Neural cell (in vitro differentiated cells): ENCODE measurements at regions not wholly inside any gene's neighbourhood (a gene's known extent, or its start where the extent isn't known, plus 50 kb on each side); places are given as distances from the start of the nearest gene placed in this dataset.

Experiments
- H2AFZ ChIP-seq: fragments of 200-600, 300-800 bp; sonication (generic), shearing (Covaris generic); 2 replicates; pipeline ENCODE4 v1.6.0; 2014; ENCODE audit warnings: low read depth, mild to moderate bottlenecking, antibody characterized with exemption, low read length, moderate library complexity
- H3F3A ChIP-seq: fragments of 200-600 bp; shearing (Covaris generic); 2 replicates; pipeline ENCODE4 v1.6.1; 2016; ENCODE audit warnings: mild to moderate bottlenecking, moderate library complexity, mixed read lengths, antibody characterized with exemption, low read length; ENCODE audit not compliant: insufficient read depth, poor library complexity, severe bottlenecking
- H3K27ac ChIP-seq: fragments of 200-600, 300-800 bp; sonication (generic), shearing (Covaris generic); 2 replicates; pipeline ENCODE4 v1.5.1; 2014; ENCODE audit warnings: mild to moderate bottlenecking, low read length, moderate library complexity
- H3K27me3 ChIP-seq: fragments of 300-800, 200-600 bp; sonication (generic), shearing (Covaris generic); 2 replicates; pipeline ENCODE4 v1.6.0; 2014; ENCODE audit warnings: mild to moderate bottlenecking, low read depth, low read length, moderate library complexity; ENCODE audit not compliant: insufficient read depth
- H3K36me3 ChIP-seq: fragments of 300-800, 200-600 bp; sonication (generic), shearing (Covaris generic); 2 replicates; pipeline ENCODE4 v1.5.1; 2014; ENCODE audit warnings: mild to moderate bottlenecking, antibody characterized with exemption, low read length, moderate library complexity; ENCODE audit not compliant: insufficient read depth
- H3K4me2 ChIP-seq: fragments of 300-800, 200-600 bp; sonication (generic), shearing (Covaris generic); 2 replicates; pipeline ENCODE4 v1.6.0; 2014; ENCODE audit warnings: mild to moderate bottlenecking, low read length
- H3K4me3 ChIP-seq: fragments of 300-800, 200-600 bp; sonication (generic), shearing (Covaris generic); 2 replicates; pipeline ENCODE4 v1.5.1; 2014; ENCODE audit warnings: mild to moderate bottlenecking, low read length, moderate library complexity
- H3K79me2 ChIP-seq: fragments of 200-600 bp; shearing (Covaris generic); replicated peaks from 2 replicates; pipeline ENCODE4 v1.6.0; 2014; ENCODE audit warnings: mild to moderate bottlenecking, low read length, moderate library complexity; ENCODE audit not compliant: insufficient read depth
- H3K9ac ChIP-seq: fragments of 300-800, 200-600 bp; sonication (generic), shearing (Covaris generic); 2 replicates; pipeline ENCODE4 v1.6.1; 2016; ENCODE audit warnings: mild to moderate bottlenecking, low read length, mixed read lengths
- H3K9me2 ChIP-seq: fragments of 200-600 bp; shearing (Covaris generic); 2 replicates; pipeline ENCODE4 v1.6.1; 2016; ENCODE audit warnings: mild to moderate bottlenecking, low read length, mixed read lengths; ENCODE audit not compliant: insufficient read depth
- H3K9me3 ChIP-seq: fragments of 200-600, 300-800 bp; sonication (generic), shearing (Covaris generic); 2 replicates; pipeline ENCODE4 v1.6.1; 2016; ENCODE audit warnings: mild to moderate bottlenecking, mixed run types, low read length, moderate library complexity, mixed read lengths
- H4K20me1 ChIP-seq: fragments of 200-600 bp; shearing (Covaris generic); 2 replicates; pipeline ENCODE4 v1.6.1; 2016; ENCODE audit warnings: mild to moderate bottlenecking, mixed run types; ENCODE audit not compliant: insufficient read depth
- CTCF ChIP-seq: fragments of 450-650 bp; IDR thresholded peaks from 2 replicates; pipeline ENCODE4 v1.5.1; 2014; ENCODE audit warnings: antibody characterized with exemption, mild to moderate bottlenecking, moderate library complexity; ENCODE audit not compliant: poor library complexity, severe bottlenecking
- EP300 ChIP-seq: fragments of 450-650 bp; conservative IDR thresholded peaks from 2 replicates; pipeline ENCODE4 v1.6.1; 2014; ENCODE audit warnings: antibody characterized with exemption, mild to moderate bottlenecking, moderate library complexity; ENCODE audit not compliant: poor library complexity, severe bottlenecking
- EZH2 ChIP-seq: fragments of 200-600, 300-800 bp; shearing (Covaris generic), sonication (generic); IDR thresholded peaks from 2 replicates; pipeline ENCODE4 v1.6.1; 2014; ENCODE audit warnings: antibody characterized with exemption, low read length, borderline replicate concordance, mild to moderate bottlenecking; ENCODE audit not compliant: insufficient read depth, poor library complexity, severe bottlenecking
- MXI1 ChIP-seq: fragments of 450-650 bp; conservative IDR thresholded peaks from 2 replicates; pipeline ENCODE4 v1.6.1; 2014; ENCODE audit warnings: antibody characterized with exemption, mild to moderate bottlenecking; ENCODE audit not compliant: poor library complexity, severe bottlenecking
- POLR2AphosphoS5 ChIP-seq: IDR thresholded peaks from 2 replicates; pipeline ENCODE4 v1.6.1; 2012
- RAD21 ChIP-seq: fragments of 450-650 bp; conservative IDR thresholded peaks from 2 replicates; pipeline ENCODE4 v1.6.1; 2014; ENCODE audit warnings: antibody characterized with exemption, mild to moderate bottlenecking, moderate library complexity
- REST ChIP-seq: IDR thresholded peaks from 2 replicates; pipeline ENCODE4 v1.6.1; 2012; ENCODE audit warnings: borderline replicate concordance
- SMC3 ChIP-seq: fragments of 450-650 bp; conservative IDR thresholded peaks from 2 replicates; pipeline ENCODE4 v1.6.1; 2014; ENCODE audit warnings: antibody characterized with exemption, mild to moderate bottlenecking, moderate library complexity; ENCODE audit not compliant: poor library complexity
- TAF1 ChIP-seq: IDR thresholded peaks from 2 replicates; pipeline ENCODE4 v1.6.1; 2012; ENCODE audit warnings: low read depth

- H3K79me2 ChIP-seq = no peaks in the 10 kb centered on the region
- H3K36me3 ChIP-seq = no peaks in the 10 kb centered on the region
- no peaks in the 10 kb centered on the region for H3K27me3 ChIP-seq
- no peaks in the 10 kb centered on the region for H3K9me2 ChIP-seq
- H4K20me1 ChIP-seq = no peaks in the 10 kb centered on the region
- H3K4me2 ChIP-seq = peak overlapping the region; percentile 21
- no peaks in the 10 kb centered on the region for H3K9me3 ChIP-seq
- H3K9ac ChIP-seq = no peak overlapping the region
- peak overlapping the region; percentile 75 for H3K27ac ChIP-seq
- H2AFZ ChIP-seq = no peak overlapping the region
- no peaks in the 10 kb centered on the region for H3F3A ChIP-seq
- peak overlapping the region; percentile 17 for H3K4me3 ChIP-seq
- TF ChIP-seq EZH2 (no peak), EP300 (peak; percentile 54), REST (peak; percentile 34), POLR2AphosphoS5 (peak; percentile 76), TAF1 (no peak)
These were observed 418.1 kb downstream of the MTX2 start for GRCh38 chr2:176687342-176687741.

- H4K20me1 ChIP-seq = no peaks in the 10 kb centered on the region
- H3K27me3 ChIP-seq = no peaks in the 10 kb centered on the region
- peak overlapping the region; percentile 75 for H3K27ac ChIP-seq
- H3K36me3 ChIP-seq = no peaks in the 10 kb centered on the region
- H3K9me2 ChIP-seq = no peaks in the 10 kb centered on the region
- H2AFZ ChIP-seq = no peak overlapping the region
- no peaks in the 10 kb centered on the region for H3K79me2 ChIP-seq
- H3K9me3 ChIP-seq = no peaks in the 10 kb centered on the region
- TF ChIP-seq REST = no peak
- TF ChIP-seq MXI1 = no peak
- no peak overlapping the region for H3K9ac ChIP-seq
- H3K4me3 ChIP-seq = peak overlapping the region; percentile 17
- H3K4me2 ChIP-seq = peak overlapping the region; percentile 21
- H3F3A ChIP-seq = no peaks in the 10 kb centered on the region
These were observed 418.7 kb downstream of the MTX2 start for GRCh38 chr2:176687944-176688343.

GRCh38 chr2:176689711-176690110 lies 420.5 kb downstream of the MTX2 start:
- no peak overlapping the region for H3K9ac ChIP-seq
- H3K27ac ChIP-seq = no peak overlapping the region
- no peaks in the 10 kb centered on the region for H3K79me2 ChIP-seq
- H3F3A ChIP-seq = no peaks in the 10 kb centered on the region
- no peaks in the 10 kb centered on the region for H4K20me1 ChIP-seq
- H3K9me3 ChIP-seq = no peaks in the 10 kb centered on the region
- no peak overlapping the region for H3K4me3 ChIP-seq
- no peak for TF ChIP-seq CTCF
- no peak for TF ChIP-seq MXI1
- TF ChIP-seq RAD21 = no peak
- no peak for TF ChIP-seq TAF1
- no peak for TF ChIP-seq EZH2
- TF ChIP-seq SMC3 = no peak
- TF ChIP-seq POLR2AphosphoS5 = no peak
- no peak for TF ChIP-seq REST
- TF ChIP-seq EP300 = no peak
- H3K36me3 ChIP-seq = no peaks in the 10 kb centered on the region
- no peaks in the 10 kb centered on the region for H3K9me2 ChIP-seq
- no peaks in the 10 kb centered on the region for H3K27me3 ChIP-seq
- H2AFZ ChIP-seq = no peak overlapping the region
- H3K4me2 ChIP-seq = no peak overlapping the region
